GM18520 (cell line): ENCODE measurements at regions not wholly inside any gene's neighbourhood (a gene's known extent, or its start where the extent isn't known, plus 50 kb on each side); places are given as distances from the start of the nearest gene placed in this dataset.

Experiments
- ATAC-seq: cut with Tn5 transposase; IDR thresholded peaks from one replicate; pipeline ENCODE4 v1.9.1; 2021; ENCODE audit not compliant: unreplicated experiment

DNA sequence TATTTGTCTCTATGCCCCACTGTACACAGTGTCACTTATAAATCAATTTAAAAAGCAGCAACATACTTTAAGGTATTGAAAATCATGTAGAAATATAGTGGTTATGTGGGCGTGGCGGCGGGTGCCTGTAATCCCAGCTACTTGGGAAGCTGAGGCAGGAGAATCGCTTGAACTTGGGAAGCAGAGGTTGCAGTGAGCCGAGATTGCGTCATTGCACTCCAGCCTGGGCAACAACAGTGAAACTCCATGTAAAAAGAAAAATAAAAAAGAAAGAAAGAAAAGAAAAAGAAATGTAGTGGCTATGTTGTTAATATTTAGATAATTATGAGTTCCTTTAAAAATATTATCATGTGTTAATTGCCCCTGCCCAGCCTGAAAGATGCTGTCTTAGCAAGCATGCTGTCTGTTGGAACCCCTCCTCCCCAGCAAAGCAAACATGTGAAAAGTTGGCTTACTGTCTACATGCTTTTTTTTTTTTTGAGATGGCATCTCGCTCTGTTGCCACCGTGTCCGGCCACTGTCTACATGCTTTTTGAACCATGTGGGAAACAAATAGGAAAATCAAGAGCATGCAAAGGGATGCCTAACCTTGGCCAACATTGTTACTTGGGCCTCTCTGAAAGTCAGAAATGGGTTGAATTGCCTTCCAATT is 151.4 kb upstream of the TSHZ2 start:
- no peak for ATAC-seq

DNA sequence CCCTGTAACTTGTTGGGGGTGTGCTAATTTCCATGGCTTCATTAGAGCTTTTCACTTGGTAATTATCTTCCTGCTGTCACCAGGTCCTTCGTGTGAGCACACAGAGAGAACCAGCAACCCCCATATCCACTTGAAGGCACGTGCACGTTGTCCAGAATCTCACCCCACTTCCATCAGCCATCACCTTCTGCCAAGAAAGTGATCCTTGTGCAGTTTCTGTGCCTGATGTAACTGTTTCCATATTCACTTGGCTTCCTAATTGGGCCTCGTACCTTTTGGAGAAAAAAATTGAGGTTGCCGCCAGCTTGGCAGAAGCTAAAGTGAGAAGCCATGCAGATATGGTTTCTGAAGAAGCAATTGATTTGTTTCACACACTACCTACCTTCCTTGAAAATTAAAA is 153.7 kb upstream of the TSHZ2 start:
- ATAC-seq: no peak

DNA sequence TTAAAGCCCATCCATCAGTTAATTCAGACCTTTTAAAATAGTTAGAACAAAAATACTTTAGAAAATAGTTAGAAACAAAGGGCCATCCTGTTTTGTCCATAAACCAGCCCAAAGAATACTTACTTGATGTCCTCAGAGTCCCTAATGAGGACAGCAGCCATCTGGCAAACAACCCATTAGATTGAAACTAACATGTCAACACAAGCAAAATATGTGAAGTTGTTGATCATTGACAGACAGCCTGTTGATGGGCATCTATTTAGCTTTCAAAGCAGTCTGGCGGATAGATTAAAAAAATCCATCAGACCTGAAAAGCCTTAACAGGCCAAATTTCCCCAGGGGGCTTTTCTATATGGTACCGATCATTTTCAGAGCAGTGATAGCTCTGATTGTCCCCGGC is 154.2 kb upstream of the TSHZ2 start:
- ATAC-seq: no peak

DNA sequence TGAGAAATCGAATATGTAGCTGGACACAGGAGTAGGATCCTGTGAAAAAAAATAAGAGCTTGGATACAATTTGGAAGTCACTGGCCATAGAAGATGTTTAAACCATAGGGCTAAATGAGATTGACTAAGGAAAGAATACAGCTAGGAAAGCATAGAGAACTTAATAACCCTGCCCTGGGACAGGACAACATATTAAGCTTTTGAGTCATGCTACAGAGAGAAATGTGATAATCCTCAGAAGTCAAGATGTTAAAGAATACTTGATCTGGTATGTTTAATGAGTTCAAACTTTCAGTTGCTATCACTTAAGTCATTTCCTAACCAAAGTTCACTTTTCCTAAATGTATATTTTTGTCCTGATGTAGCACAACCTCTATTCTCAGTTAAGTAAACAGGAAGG is 154.6 kb upstream of the TSHZ2 start:
- no peak for ATAC-seq

DNA sequence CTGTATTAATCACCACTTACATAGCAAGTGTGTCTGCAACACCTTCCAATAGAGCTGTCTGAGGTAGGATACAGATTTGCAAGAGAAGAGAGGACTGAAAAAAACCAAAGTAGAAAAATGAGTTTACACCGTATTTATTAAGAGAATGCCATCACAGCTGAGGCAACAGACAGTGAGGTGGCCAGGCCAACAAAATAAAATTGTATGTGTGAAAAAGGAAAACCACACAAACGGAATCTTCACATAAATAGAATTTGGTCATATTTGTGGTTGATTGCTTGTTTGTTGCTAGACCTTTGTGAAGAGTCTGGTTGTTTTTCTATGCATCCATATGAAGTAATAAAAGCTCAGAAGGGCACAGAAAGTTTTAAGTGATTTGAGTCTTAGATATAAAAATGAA is 157.8 kb upstream of the TSHZ2 start:
- ATAC-seq: no peak

DNA sequence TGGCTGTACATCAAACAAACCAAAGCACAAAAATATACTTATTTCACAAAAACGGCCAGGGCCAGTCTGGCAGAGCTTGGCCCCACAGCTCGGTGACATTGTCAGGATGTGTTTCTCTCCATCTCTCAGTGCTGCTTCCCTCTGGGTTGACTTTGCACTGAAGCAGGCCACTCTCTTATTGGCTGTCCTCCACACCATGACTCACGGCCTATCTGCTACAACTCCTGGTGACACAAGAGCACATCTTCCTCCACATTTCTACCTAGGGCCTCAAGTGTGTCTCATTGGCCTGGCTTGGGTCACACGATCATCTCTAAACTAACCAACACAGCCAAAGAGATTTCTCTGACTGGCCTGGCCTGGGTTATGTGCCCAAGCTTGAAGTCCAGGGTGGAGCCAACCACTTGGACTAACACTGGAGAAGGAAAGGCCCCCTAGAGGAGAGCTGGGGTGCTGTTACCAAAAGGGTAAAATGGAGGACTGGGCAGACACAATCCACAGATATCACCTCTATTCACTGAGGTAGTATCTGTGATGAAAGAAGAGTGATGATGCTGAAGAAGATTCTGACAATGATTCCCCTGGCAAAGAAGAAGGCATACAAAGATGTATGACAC is 159.8 kb upstream of the TSHZ2 start:
- ATAC-seq: no peak

DNA sequence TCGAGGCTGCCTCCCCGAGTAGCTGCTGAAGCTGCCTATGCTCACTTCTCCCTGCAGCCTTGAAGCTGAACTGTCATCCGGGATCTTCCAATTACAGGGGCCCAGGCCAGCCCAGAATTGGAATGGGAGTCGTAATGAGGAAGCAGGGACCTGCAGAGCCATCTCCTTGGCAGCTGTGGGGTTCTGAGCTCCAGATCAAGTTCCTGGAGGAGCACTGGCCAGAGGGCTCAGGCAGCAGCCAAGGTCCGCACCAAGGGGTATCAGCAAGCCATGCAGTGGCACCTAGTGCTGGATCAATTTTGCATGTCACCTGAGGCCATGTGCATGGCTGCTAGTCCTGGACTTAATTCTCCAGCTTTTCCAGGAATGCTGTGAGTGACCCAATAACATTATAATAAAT is 163.2 kb upstream of the TSHZ2 start:
- no peak for ATAC-seq

DNA sequence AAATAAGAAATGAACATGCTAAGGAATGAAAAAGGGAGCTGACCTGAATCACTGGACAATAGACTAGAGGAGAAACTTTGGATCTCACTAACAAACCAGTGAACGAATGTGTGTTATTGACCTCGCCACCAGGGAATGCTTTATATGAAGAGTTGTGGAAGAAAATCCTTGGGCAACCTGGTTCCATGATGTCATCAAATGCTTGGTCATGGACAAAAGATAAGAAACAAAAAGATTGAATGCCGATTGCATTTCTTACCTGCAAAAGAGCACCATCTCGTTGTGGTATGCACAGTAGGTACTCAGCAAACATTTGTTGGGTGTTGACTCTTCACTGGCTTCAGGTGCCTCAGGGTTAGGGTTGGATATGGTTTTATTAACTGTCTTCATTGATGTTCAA is 165.2 kb upstream of the TSHZ2 start:
- ATAC-seq: no peak

DNA sequence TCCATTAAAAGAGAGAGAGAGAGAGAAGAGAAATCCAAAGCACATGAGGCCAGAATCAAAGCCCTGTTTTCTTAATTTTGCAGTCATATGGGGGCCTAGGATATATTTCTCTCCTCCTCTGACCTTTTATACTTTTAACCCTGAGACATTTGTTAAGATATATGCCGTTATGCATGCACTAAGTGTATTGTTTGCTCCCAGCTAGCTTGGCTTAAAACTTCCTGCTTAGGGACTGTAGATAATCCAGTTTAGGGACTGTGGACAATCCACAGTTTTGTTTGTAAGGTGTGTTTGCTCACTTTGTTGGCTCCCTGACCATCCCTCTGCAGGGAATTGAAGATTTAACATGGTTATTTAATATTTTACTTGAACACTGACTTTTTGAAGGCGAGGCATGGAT is 166.3 kb upstream of the TSHZ2 start:
- no peak for ATAC-seq

DNA sequence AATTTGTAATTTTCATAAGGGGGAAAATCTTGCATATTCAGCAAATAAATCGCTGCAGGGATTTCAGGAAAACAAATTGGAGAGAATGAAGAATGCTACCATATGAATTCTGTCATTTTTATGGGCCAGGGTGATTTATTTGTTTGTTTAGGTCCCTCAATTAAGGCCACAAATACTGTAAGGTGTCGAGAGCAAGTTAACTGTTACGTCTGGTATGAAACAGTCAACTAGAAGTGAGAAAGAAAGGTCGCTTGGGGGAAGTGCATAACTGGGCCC is 166.9 kb upstream of the TSHZ2 start:
- no peak for ATAC-seq

DNA sequence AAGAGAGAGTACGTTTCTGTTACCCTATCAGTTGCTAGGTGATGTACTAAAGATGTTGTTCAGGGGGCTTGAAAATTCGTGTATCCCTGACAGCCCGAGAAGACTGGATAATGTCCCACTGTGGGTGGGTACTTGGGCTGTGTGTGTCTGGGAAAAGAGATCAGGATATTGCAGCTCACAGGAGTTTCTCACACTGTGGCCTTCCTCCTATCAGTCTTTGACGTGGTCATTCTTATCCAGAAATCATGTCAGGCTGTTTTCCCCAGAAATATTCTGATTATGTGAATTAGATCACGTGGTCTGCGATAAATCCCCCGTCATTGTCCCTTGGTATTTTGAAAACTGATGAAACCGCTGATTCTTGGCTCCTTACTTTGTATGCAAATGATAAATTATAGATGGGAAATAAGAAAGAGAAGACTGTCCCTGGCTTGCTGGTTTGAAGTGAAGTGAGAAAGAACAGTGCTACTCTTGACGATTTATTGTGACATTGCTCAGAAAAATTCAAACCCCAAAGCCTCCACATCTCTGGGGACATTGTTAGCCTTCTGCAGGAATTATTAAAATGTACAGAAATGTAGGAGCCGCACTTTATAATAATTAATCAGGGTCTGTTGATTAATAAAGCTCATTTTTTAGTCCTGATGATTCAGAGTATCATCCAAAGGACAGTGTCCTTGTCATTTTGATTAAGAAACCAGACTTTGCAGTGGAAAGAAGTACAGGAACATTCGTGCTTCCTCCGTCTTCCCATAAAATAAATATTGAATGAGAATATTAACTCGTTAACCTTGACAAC is 167.5 kb upstream of the TSHZ2 start:
- no peak for ATAC-seq

DNA sequence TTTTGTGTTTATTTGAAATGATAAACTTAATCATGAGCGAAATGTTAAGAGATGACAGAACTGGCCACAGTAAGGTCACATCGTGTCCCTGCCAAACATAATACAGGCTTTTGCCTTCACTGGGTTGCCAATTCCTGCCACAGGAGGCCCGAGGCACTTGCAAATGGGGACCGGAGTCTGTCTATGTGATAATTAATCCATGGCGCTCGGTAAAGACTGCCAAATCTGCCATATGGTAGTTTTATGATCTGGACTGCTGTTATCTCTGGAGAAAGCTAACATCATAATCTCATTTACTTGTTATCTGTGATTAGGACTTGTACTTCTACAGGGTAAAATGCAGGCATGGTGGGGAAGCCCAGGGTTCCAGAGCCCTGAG is 170.5 kb upstream of the TSHZ2 start:
- ATAC-seq: no peak

DNA sequence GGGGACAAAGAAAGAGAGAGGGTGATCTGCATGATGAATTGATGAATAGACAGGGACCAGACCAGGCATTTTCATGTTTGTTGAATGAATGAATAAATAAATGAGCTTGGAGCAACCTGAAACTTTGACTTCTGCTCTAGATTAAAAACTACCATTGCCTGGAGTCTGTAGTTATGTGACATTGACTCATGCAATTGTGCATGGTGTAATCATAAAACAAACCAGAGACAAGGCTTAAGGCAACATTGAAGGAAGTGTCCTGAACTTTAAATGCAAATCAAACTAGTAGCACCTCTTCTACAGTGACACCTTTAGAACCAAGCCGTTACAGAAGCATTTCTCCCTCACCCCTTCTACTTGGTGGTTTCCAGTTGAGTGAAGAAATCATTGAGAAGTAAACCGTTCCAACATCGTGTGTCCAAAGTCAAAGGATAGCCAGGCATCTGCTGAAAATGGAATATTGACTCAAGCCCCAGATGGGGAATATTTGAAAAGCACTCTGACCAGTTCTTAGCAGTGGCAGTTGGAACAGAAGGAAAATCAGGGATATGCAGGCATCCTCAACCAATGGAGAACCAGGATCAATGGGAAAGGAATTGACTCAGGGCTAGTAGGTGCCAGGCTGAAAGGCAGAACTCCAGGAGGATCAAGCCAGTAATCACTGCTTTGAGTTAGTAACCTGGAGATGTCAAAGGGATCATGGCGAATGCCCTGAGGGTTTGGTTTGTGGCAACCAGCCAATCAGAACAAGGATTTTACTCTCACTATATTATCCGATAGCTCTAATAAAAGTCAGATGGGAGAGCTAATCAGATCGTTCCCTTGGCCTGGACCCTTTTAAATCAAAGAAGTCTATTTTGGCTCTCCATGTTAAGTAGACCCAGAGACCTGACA is 171.2 kb upstream of the TSHZ2 start:
- ATAC-seq: no peak

DNA sequence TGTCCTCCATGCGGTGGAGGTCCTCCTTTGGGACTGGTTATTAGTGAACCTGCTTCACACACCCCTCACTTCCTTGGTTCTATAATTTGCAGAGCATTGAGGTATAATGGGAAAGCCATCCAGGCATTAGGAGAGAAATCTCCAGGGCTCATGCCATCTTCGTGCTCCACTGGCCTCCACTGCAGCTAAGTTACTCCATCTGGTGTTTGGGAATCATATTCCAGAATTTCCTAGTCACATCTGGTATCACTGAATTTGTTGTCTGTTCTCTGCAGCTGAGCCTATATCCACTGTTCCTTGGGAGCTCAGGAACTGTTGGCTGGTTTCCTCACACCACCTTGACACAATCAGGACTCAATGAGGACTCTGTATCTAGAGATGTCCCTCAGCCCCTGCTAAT is 173.0 kb upstream of the TSHZ2 start:
- ATAC-seq: no peak

DNA sequence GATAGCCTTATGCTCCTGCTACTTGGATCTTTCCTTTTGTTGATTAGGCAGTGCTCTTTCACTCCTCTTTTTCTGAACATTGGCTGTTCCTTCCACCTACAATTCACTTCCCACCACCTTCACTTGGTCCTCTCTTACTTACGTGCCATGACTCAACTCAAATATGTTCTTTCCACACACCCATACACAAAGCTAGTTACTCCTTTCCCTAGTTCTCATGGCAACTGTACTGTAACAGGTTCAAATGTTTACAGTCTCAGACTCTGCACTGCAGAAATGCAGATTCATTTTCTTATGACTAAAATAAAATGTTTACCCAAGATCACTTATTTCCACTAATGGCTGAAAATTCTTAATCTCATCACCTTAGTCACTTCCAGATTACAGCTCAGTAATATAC is 174.0 kb upstream of the TSHZ2 start:
- ATAC-seq: no peak

DNA sequence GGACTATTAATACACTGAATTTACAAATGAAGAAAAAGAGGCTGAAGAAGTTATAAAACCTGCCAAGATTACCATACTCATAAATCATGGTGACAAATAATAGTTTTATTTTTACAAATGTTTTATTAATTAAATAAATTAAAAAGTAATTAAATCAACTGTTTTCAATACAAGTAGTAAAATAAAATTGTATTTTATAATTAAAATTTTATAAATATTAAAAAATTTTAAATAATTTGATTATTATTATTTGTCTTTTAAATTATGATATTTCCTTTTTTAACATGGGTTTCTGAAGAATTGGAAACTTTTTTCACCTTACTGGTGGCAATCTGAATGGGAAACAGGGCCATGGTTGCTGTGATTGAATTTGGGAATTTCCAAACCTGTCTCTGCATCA is 177.3 kb upstream of the TSHZ2 start:
- no peak for ATAC-seq

DNA sequence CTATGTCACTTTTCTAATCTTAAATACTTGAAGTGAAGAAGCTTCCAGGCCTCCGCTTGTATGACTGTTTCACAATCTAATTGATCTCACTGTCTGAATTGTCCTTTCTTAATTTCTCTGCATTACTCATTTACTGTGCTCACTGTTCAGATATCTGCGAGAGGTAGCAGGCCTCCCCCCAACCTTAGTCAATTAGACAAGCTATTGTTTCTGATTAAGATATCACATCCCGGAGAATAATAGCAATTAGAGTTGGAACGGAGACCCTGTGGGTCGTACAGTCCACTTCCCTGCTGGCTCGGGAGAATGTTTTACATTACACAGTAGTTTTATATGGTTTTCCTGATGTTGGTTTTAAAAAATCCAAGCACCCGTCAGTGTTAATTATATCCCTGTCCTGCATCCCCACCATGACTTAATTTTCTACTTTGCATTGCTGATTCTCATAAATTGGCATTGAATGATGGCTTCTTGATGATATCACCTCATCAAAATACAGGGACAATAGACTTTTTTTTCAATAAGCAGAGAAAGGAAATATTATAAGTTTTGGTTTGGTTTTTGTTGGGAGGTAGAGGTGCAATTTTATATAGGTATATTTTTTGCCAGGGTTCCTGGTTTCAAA is 178.7 kb upstream of the TSHZ2 start:
- no peak for ATAC-seq

DNA sequence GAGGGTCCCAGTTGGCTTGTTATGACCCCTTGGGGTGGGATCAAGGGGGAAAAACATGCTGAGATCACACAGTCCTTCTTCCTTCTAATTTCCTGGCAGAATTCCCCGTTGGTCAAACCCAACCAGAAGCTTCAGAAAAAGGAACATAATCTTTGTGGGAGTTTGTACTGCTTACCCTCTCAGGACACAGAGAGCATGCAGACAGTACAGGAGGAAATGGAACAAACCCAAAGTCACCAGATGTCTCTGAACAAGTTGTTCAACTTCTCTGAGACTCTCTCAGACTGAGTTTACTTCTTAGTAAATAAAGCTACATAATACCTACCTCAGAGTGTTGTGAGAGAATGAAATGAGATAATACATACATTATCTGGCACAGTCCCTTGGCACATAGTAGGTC is 181.1 kb upstream of the TSHZ2 start:
- ATAC-seq: no peak

DNA sequence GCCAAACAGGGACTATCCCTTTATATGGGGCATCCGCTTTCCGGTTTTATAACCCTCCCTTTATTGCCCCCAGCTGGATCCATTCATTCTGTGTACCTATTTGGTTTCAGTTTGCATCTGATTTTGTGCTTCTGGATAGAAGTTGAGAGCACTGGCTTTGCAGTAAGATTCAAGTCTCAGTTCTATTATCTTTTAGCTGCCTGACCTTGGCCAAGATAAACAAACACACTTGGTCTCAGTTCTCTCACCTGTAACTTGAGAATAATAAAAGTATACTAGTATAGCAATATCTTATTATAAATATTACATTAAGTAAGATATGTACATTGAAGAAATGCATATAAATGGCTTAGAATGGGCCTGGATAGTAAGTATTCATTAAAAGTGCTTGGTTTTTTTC is 182.4 kb upstream of the TSHZ2 start:
- no peak for ATAC-seq

DNA sequence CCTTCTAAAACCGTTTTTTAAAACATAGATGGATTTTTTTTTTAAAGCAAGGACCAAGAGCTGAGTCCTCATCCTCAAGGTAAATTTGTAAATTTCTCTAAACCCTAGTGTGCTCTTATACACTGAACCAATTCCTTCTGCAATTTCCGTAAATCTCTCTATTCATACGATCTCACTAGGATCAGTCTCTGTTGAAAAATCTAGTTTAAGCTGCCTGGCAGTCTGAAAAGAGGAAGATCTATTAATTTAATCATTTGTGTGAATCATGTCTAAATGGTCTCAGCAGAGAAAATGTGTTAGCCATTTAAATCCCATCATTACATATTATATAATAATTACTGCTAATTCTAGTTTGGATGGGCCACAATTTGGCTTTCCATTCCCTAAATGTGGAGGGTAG is 184.2 kb upstream of the TSHZ2 start:
- no peak for ATAC-seq

DNA sequence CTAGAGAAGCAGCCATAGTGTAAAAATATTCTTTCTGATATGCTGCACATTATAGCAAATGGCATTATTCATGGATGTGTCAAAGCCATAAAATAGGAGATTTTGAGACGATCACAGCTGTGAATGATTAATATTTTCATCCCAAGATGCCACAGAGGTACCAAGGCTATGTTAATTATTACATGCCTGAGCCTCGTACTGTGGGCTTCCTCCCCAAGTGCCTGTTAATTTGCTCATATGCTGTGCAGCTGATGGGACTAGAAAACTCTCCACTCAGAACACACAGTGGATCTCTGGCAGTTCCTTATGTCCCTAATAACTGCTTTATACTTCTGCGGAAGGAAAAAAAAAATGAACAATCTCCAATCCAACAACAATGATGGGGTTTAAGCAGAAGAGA is 184.9 kb upstream of the TSHZ2 start:
- no peak for ATAC-seq
